GM12892 (cell line): ENCODE measurements at regions not wholly inside any gene's neighbourhood (a gene's known extent, or its start where the extent isn't known, plus 50 kb on each side); places are given as distances from the start of the nearest gene placed in this dataset.

Experiments used
- POLR2A ChIP-seq: IDR thresholded peaks from 2 replicates; pipeline ENCODE4 v1.6.1; 2011; ENCODE audit warnings: low read depth, low read length, control low read depth
- POLR2AphosphoS5 ChIP-seq: IDR thresholded peaks from 2 replicates; pipeline ENCODE4 v1.6.1; 2011; ENCODE audit warnings: low read depth, low read length, control low read depth
- TAF1 ChIP-seq: IDR thresholded peaks from 2 replicates; pipeline ENCODE4 v1.6.1; 2011; ENCODE audit warnings: low read depth, mild to moderate bottlenecking, control low read depth, low read length, borderline replicate concordance

GRCh38 chr11:115930886-115931547, 426.8 kb upstream of the CADM1 start:
- TF ChIP-seq POLR2A (no peak), TAF1 (0 out of 2 replicates have a peak, but pooled peaks have one; percentile 33), POLR2AphosphoS5 (no peak; the same call in 1 of the 2 replicates)
